ENCODE measurements at regions not wholly inside any gene's neighbourhood (a gene's known extent, or its start where the extent isn't known, plus 50 kb on each side); places are given as distances from the start of the nearest gene placed in this dataset.

GRCh38 chr4:120163895-120164294, 97.2 kb upstream of the MAD2L1 start:
- DNase-seq: no peak

- DNase-seq: no peak
Measured at GRCh38 chr4:120158841-120159463, 92.3 kb upstream of the MAD2L1 start.

GRCh38 chr4:120158046-120158445, 91.4 kb upstream of the MAD2L1 start:
- DNase-seq: no peak

- DNase-seq: peak; percentile 53 to 56
Measured at GRCh38 chr4:120156120-120156718, 89.6 kb upstream of the MAD2L1 start.

GRCh38 chr4:120155287-120155686, 88.6 kb upstream of the MAD2L1 start:
- DNase-seq: no peak

GRCh38 chr4:120144634-120145033, 78.0 kb upstream of the MAD2L1 start:
- DNase-seq: no peak

GRCh38 chr4:120144041-120144440, 77.4 kb upstream of the MAD2L1 start:
- no peak for DNase-seq

- DNase-seq: no peak
Measured at GRCh38 chr4:120139392-120139791, 72.7 kb upstream of the MAD2L1 start.

- no peak for DNase-seq
Measured at GRCh38 chr4:120132935-120133334, 66.3 kb upstream of the MAD2L1 start.

GRCh38 chr4:120130786-120131185, 64.1 kb upstream of the MAD2L1 start:
- no peak for DNase-seq
